ENCODE measurements at regions not wholly inside any gene's neighbourhood (a gene's known extent, or its start where the extent isn't known, plus 50 kb on each side); places are given as distances from the start of the nearest gene placed in this dataset.

DNA sequence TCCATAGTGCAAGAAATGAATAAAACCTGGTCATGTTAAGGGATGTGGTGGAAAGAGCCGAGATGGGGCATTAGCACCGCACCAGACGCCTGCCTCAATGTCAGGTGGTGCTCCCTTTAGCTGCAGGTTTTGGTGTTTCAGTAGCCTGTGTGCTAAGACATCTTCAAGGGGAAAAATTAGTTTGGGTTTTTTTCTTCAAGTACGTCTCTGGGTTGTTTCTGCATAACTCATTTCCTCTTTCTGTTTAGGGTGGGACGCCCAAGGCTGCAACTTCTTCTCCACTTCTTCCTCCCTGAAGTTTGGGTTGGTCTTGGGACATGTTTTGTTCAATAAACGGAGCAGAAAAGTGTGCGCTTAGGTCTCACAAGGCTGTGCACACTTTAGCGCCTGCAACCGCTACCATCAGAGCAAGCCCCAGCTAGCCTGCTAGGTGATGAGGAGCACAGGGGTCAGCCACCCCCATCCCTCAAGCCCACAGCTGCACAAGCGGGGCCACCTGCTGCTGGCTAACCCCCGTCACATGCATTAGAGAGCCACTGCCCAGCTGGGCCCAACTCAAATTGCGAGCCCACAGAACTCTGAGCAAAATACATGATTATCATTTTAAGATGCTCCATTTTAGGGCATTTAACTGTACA, 1495.7 kb downstream of the TBC1D22A start:
- H3K9me3 ChIP-seq (ENCODE audit: control insufficient read depth, insufficient read depth, low read length) = peaks cover 56% of the 10 kb centered on the region
- no peak overlapping the region for H3K56ac ChIP-seq (ENCODE audit: extremely low read depth, insufficient read depth, low read length)
- H3K9ac ChIP-seq (ENCODE audit: low read depth, low read length) = no peak overlapping the region
- H2BK5ac ChIP-seq (ENCODE audit: low read depth, low read length, poor library complexity, severe bottlenecking) = no peak overlapping the region
- no peak overlapping the region for H2AK5ac ChIP-seq (ENCODE audit: low read depth, low read length)
- ChIA-PET POLR2A (ENCODE audit: unreplicated experiment) (no interaction called here), CTCF (no interaction called here)
- H3K18ac ChIP-seq (ENCODE audit: low read depth, low read length) = no peak overlapping the region
- DNase-seq (no peak), ATAC-seq (ENCODE audit: low read depth) (no peak)
- H4K20me1 ChIP-seq (ENCODE audit: insufficient read depth, low read length) = no peaks in the 10 kb centered on the region
- no CpG with 5 or more reads among the region's 12 CpGs for WGBS, 2 experiments (ENCODE audit: extremely low coverage in 2 of 2, insufficient read length in 1 of 2)
- no peaks in the 10 kb centered on the region for H3K79me1 ChIP-seq (ENCODE audit: low read depth in 1 of 2, low read length in 2 of 2)
- no peak overlapping the region for H3K4me3 ChIP-seq (ENCODE audit: insufficient read depth, low read depth, low read length)
- BruUV-seq (replicated peaks) = no TSS peak
- TF ChIP-seq BHLHE40 (IDR thresholded peaks at IDR 0.05; ENCODE audit: low read depth, low read length) (no peak), MXI1 (IDR thresholded peaks at IDR 0.05; ENCODE audit: borderline replicate concordance, low read depth, low read length) (no peak), CEBPB (IDR thresholded peaks at IDR 0.05; ENCODE audit: low read depth, low read length) (no peak), MAFK (IDR thresholded peaks at IDR 0.05; ENCODE audit: low read depth, low read length) (no peak), POLR2A (IDR thresholded peaks at IDR 0.05; ENCODE audit: low read depth, low read length) (no peak), RAD21 (IDR thresholded peaks at IDR 0.05; ENCODE audit: low read length) (no peak), NFE2L2 (IDR thresholded peaks at IDR 0.05; ENCODE audit: low read depth, low read length) (no peak), MAZ (IDR thresholded peaks at IDR 0.05; ENCODE audit: borderline replicate concordance, low read depth, low read length) (no peak), RCOR1 (IDR thresholded peaks at IDR 0.05; ENCODE audit: insufficient replicate concordance, low read length) (no peak), FOS (IDR thresholded peaks at IDR 0.05; ENCODE audit: low read depth, low read length) (no peak)
- TF ChIP-seq, protein P1, sequence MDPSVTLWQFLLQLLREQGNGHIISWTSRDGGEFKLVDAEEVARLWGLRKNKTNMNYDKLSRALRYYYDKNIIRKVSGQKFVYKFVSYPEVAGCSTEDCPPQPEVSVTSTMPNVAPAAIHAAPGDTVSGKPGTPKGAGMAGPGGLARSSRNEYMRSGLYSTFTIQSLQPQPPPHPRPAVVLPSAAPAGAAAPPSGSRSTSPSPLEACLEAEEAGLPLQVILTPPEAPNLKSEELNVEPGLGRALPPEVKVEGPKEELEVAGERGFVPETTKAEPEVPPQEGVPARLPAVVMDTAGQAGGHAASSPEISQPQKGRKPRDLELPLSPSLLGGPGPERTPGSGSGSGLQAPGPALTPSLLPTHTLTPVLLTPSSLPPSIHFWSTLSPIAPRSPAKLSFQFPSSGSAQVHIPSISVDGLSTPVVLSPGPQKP (IDR thresholded peaks at IDR 0.05; ENCODE audit: borderline replicate concordance, low read depth, low read length) = no peak
- TF ChIP-seq, protein P2, sequence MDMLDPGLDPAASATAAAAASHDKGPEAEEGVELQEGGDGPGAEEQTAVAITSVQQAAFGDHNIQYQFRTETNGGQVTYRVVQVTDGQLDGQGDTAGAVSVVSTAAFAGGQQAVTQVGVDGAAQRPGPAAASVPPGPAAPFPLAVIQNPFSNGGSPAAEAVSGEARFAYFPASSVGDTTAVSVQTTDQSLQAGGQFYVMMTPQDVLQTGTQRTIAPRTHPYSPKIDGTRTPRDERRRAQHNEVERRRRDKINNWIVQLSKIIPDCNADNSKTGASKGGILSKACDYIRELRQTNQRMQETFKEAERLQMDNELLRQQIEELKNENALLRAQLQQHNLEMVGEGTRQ (IDR thresholded peaks at IDR 0.05; ENCODE audit: low read depth, low read length) = no peak
- H4K5ac ChIP-seq (ENCODE audit: low read depth, low read length) = no peak overlapping the region
- no peak overlapping the region for H4K8ac ChIP-seq (ENCODE audit: low read depth in 2 of 2, low read length in 2 of 2)
- intact Hi-C loops (cut with micrococcal nuclease) (no loop called here), dilution Hi-C loops (cut with HindIII; ENCODE audit: low sequenced_read_pairs, unreplicated experiment) (no loop called here), in situ Hi-C loops (cut with MboI; ENCODE audit: low sequenced_read_pairs) (no loop called here)
- H2BK20ac ChIP-seq (ENCODE audit: low read depth, low read length) = no peak overlapping the region
- H3K27me3 ChIP-seq (ENCODE audit: control insufficient read depth, insufficient read depth, low read length) = no peaks in the 10 kb centered on the region
- no peak overlapping the region for H2AK9ac ChIP-seq (replicated peaks; ENCODE audit: low read depth, low read length, poor library complexity)
- no peaks in the 10 kb centered on the region for H3K4me1 ChIP-seq (ENCODE audit: control insufficient read depth, insufficient read depth, low read length)
- no peak overlapping the region for H4K91ac ChIP-seq (ENCODE audit: insufficient read depth, low read depth, low read length)
- no peaks in the 10 kb centered on the region for H3K36me3 ChIP-seq (ENCODE audit: control insufficient read depth, insufficient read depth, low read length)
- no peak overlapping the region for H2BK15ac ChIP-seq (ENCODE audit: low read depth, low read length)
- H3K14ac ChIP-seq (replicated peaks; ENCODE audit: low read depth, low read length) = no peak overlapping the region
- H2AFZ ChIP-seq (replicated peaks; ENCODE audit: low read length, poor library complexity) = no peak overlapping the region
- no peak overlapping the region for H3K4me2 ChIP-seq (ENCODE audit: low read depth, low read length)
- H2BK120ac ChIP-seq (ENCODE audit: low read depth, low read length) = no peak overlapping the region
- no peak overlapping the region for H3K23ac ChIP-seq (ENCODE audit: low read depth, low read length)
- no peak overlapping the region for H3K27ac ChIP-seq (ENCODE audit: insufficient read depth, low read length)
- no peak overlapping the region for H3K4ac ChIP-seq (ENCODE audit: low read depth, low read length)
- H3K9me1 ChIP-seq (ENCODE audit: insufficient read depth, low read length) = no peaks in the 10 kb centered on the region

Data from IMR-90 (cell line).